Testis (tissue), 2 donors: ENCODE measurements at regions not wholly inside any gene's neighbourhood (a gene's known extent, or its start where the extent isn't known, plus 50 kb on each side); places are given as distances from the start of the nearest gene placed in this dataset.

ENCODE experiments used
- CTCF ChIP-seq, 3 experiments: fragments of 450-650 bp in 2 of 3; fragments of 200-600 bp in 1 of 3; sonication (generic) in 1 of 3; IDR thresholded peaks; one replicate each; pipeline ENCODE4 v1.5.1; 2016 to 2019; ENCODE audit warnings: antibody characterized with exemption in 3 of 3, mild to moderate bottlenecking in 2 of 3, moderate library complexity in 1 of 3
- POLR2A ChIP-seq: fragments of 450-650 bp; IDR thresholded peaks from one replicate; pipeline ENCODE4 v1.6.1; 2017; ENCODE audit warnings: antibody characterized with exemption, mild to moderate bottlenecking, moderate library complexity

DNA sequence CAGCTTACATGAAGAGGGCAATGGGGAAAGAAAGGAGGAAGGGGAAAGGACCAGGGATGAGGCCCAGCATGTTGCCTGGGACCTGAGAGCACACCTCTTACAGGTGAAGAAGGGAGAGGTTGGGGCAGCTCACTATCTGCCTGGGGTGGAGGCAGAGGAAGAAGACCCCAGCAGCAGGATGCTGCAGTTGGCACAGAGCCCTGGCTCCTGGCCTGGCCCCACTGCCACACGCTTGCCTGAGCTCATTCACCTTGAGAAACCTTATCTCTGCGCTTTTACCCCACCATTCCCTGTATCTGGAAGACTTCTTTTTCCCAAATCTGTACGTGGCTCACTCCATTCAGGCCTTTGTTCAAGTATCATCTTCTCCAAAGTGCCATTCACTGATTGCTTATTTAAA is 147.8 kb upstream of the TMEM72 start:
- TF ChIP-seq POLR2A (no peak), CTCF (IDR thresholded peaks at IDR 0.05) (no peak)
